ENCODE measurements at regions not wholly inside any gene's neighbourhood (a gene's known extent, or its start where the extent isn't known, plus 50 kb on each side); places are given as distances from the start of the nearest gene placed in this dataset.

GRCh38 chr15:95932141-95932540 is 398.4 kb upstream of the NR2F2 start:
- no peak for TF ChIP-seq ZNF274 (IDR thresholded peaks at IDR 0.05; ENCODE audit: low read depth, low read length)
- TF ChIP-seq YY1 (IDR thresholded peaks at IDR 0.05; ENCODE audit: insufficient read depth, insufficient read length): no peak
- no peak for TF ChIP-seq SUZ12 (IDR thresholded peaks at IDR 0.05; ENCODE audit: extremely low read depth, insufficient read depth, insufficient read length)
